WERI-Rb-1 (cell line): ENCODE measurements at regions not wholly inside any gene's neighbourhood (a gene's known extent, or its start where the extent isn't known, plus 50 kb on each side); places are given as distances from the start of the nearest gene placed in this dataset.

Experiments
- DNase-seq: peaks from one replicate; pipeline ENCODE4 v3.0.0-alpha.2; 2020
- H3K27ac ChIP-seq: fragments of 250-450 bp; sonication (Bioruptor Pico); 2 replicates; pipeline ENCODE4 v1.5.1; 2020; ENCODE audit warnings: mild to moderate bottlenecking, moderate library complexity
- H3K27me3 ChIP-seq: fragments of 250-450 bp; sonication (Bioruptor Pico); 2 replicates; pipeline ENCODE4 v1.5.1; 2021; ENCODE audit warnings: mild to moderate bottlenecking, low read depth, moderate library complexity; ENCODE audit not compliant: insufficient read depth, severe bottlenecking
- H3K36me3 ChIP-seq: fragments of 250-450 bp; sonication (Bioruptor Pico); 2 replicates; pipeline ENCODE4 v1.5.1; 2020; ENCODE audit warnings: mild to moderate bottlenecking, moderate library complexity
- H3K4me3 ChIP-seq: 2 replicates; pipeline ENCODE4 v1.5.1; 2011; ENCODE audit warnings: low read depth, mild to moderate bottlenecking, control low read depth, low read length
- H3K9me3 ChIP-seq: fragments of 250-450 bp; sonication (Bioruptor Pico); 2 replicates; pipeline ENCODE4 v1.5.1; 2021; ENCODE audit warnings: mild to moderate bottlenecking, moderate library complexity; ENCODE audit not compliant: severe bottlenecking
- TF ChIP-seq, protein P1 (sequence below): IDR thresholded peaks from 2 replicates; pipeline ENCODE4 v1.5.1; 2011; ENCODE audit warnings: low read depth, mild to moderate bottlenecking, control low read depth, inconsistent platforms, low read length

GRCh38 chr2:204250692-204251091 lies 294.6 kb upstream of the PARD3B start:
- Histone ChIP-seq H3K36me3 (no peaks in the 10 kb centered on the region), H3K4me3 (no peak overlapping the region), H3K9me3 (no peaks in the 10 kb centered on the region), H3K27ac (no peak overlapping the region), H3K27me3 (no peaks in the 10 kb centered on the region)
- TF ChIP-seq, protein P1, sequence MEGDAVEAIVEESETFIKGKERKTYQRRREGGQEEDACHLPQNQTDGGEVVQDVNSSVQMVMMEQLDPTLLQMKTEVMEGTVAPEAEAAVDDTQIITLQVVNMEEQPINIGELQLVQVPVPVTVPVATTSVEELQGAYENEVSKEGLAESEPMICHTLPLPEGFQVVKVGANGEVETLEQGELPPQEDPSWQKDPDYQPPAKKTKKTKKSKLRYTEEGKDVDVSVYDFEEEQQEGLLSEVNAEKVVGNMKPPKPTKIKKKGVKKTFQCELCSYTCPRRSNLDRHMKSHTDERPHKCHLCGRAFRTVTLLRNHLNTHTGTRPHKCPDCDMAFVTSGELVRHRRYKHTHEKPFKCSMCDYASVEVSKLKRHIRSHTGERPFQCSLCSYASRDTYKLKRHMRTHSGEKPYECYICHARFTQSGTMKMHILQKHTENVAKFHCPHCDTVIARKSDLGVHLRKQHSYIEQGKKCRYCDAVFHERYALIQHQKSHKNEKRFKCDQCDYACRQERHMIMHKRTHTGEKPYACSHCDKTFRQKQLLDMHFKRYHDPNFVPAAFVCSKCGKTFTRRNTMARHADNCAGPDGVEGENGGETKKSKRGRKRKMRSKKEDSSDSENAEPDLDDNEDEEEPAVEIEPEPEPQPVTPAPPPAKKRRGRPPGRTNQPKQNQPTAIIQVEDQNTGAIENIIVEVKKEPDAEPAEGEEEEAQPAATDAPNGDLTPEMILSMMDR = no peak
- DNase-seq = no peak

DNA sequence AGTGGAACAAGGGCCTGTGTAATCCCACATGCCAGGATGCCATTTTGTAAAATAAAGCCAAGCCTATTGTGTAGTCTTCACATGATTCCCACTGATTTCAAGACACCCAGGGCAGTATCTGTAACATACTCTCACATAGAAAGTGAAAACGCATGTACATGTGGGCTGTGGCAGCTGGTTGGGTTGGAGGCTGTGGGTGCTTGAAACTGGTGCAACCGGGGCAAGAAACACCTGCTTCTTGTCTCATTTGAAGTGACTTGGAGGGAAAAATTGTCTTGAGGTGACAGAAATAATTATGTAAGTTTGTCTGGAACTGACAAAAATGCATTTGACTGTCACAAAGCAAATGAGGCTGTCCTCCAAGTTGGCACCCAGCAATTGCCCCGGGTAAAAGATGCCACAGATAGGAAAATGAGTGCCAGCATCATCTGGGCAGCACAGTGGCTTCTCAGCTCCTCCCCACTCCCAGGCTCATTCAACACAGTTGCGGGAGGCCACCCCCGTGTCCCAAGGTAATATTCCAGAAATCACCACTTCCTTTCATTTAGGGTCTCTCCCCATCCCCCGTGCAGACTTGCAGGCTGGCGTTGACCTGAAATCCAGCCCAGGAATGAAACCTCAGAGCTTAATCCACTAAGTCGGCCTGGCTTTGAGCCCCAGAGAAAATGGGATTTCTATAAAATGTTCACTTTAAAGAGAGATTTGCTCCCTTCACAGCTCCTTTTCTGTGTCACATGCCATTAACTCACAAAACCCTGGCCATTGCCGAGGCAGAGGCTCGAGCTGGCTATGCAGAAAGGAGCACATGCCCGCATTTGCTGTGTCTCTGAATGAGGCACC lies 293.9 kb upstream of the PARD3B start:
- Histone ChIP-seq H3K4me3 (no peak overlapping the region), H3K9me3 (no peaks in the 10 kb centered on the region), H3K27me3 (no peaks in the 10 kb centered on the region), H3K27ac (no peak overlapping the region), H3K36me3 (no peaks in the 10 kb centered on the region)
- TF ChIP-seq, protein P1 = no peak
- DNase-seq = no peak

DNA sequence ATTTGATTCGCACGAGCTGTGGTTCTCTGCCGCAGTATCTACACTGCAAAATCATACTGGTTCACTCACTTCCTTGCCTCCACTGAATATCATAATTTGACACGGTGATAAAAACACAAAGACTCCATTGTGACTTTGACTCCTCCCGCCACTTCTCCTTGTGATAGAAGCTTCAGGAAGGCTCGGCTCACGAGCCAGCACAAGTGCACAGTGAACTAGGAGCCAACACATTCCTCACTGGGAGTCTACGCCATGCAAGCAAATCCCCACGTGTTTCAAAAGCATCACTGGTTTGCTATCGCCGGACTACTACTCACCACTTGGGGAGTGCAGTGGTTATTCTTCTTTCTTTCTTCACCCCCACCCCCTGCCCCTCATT lies 293.3 kb upstream of the PARD3B start:
- H3K4me3 ChIP-seq = no peak overlapping the region
- no peak for DNase-seq
- TF ChIP-seq, protein P1 = no peak

DNA sequence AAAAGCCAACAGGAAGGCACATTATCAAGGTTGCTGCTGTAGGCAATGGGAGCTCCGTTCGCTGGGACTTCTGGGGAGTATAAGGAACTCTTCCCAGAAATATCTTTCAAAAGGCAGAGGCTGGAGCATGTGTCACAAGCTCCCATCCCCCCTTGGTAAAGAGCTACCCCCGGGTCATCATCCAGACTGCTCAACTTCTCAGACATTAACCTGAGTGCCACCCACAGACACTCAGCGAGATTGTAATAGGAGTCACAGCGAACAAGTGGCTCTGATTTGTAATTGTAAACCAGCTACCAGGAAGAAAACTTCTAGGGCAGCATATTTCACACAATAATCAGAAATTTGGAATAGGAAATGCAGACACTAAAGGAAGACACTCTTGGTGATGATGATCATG lies 290.2 kb upstream of the PARD3B start:
- DNase-seq = no peak
- Histone ChIP-seq H3K27me3 (no peaks in the 10 kb centered on the region), H3K27ac (no peak overlapping the region), H3K4me3 (no peak overlapping the region), H3K36me3 (no peaks in the 10 kb centered on the region), H3K9me3 (no peaks in the 10 kb centered on the region)
- TF ChIP-seq, protein P1 = no peak

More for the DNA sequence above, 293.3 kb upstream of the PARD3B start:
- Histone ChIP-seq H3K36me3 (no peaks in the 10 kb centered on the region), H3K9me3 (no peaks in the 10 kb centered on the region), H3K27me3 (no peaks in the 10 kb centered on the region), H3K27ac (no peak overlapping the region)

GRCh38 chr2:204255526-204255925 lies 289.7 kb upstream of the PARD3B start:
- no peak for DNase-seq
- Histone ChIP-seq H3K27me3 (no peaks in the 10 kb centered on the region), H3K4me3 (no peak overlapping the region), H3K9me3 (no peaks in the 10 kb centered on the region), H3K36me3 (no peaks in the 10 kb centered on the region), H3K27ac (no peak overlapping the region)
- TF ChIP-seq, protein P1 = no peak

GRCh38 chr2:204257781-204258180 lies 287.5 kb upstream of the PARD3B start:
- DNase-seq = no peak
- Histone ChIP-seq H3K27ac (no peak overlapping the region), H3K4me3 (no peak overlapping the region), H3K27me3 (no peaks in the 10 kb centered on the region), H3K36me3 (no peaks in the 10 kb centered on the region), H3K9me3 (no peaks in the 10 kb centered on the region)
- TF ChIP-seq, protein P1 = no peak
